Stimulated activated CD4-positive, alpha-beta T cell treated with anti-CD3 and anti-CD28 coated beads, Interleukin-2, amount 100 ng/mL, for 4 hours (primary cell): ENCODE measurements at regions not wholly inside any gene's neighbourhood (a gene's known extent, or its start where the extent isn't known, plus 50 kb on each side); places are given as distances from the start of the nearest gene placed in this dataset.

Experiments used
- DNase-seq: peaks from one replicate; pipeline ENCODE4 v3.0.0-alpha.2; 2020; ENCODE audit warnings: low read depth

DNA sequence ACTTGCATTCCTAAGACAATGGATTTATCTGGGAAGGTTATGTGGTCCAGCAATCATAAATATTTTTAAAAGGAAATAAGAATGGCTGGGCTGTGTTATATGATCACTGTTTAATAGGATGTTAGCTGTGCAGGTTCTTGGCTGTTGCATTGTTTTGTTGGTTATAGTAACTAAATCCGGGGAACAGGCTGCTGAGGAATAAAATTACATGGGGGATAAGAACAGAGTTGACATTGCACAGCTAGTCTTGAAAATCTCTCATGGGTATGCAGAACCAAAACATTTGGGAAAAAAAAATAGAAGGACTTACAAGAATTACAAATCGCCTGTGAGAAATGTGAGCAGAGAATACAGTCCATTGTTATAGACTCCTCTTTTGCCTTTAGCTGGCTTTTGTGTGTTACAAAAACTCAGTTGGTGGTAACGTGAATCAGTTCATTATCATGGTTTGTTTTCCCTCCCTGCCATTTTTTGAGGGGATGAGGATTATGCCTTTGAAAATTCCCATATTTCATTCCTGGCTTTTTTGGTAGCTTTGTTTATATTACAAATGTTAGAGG lies 375.3 kb upstream of the DAB2 start:
- no peak for DNase-seq

DNA sequence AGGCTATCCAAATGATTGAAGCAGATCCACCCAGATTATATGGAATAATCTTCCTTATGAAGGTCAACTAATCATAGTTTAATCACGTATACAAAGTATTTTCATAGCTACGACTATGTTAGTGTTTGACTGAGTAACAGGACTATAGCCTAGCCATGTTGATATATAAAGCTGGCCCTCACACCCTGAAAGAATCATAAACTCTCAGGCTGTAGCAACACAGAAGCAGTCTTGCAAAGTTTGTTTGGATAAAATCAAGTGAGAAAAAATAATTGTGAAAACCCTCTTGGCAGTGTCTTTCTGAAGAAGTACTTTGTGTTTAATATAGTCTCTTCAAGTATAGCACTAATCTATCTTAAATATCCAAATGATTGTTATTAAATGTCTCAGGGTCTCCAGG lies 374.5 kb upstream of the DAB2 start:
- DNase-seq = no peak

DNA sequence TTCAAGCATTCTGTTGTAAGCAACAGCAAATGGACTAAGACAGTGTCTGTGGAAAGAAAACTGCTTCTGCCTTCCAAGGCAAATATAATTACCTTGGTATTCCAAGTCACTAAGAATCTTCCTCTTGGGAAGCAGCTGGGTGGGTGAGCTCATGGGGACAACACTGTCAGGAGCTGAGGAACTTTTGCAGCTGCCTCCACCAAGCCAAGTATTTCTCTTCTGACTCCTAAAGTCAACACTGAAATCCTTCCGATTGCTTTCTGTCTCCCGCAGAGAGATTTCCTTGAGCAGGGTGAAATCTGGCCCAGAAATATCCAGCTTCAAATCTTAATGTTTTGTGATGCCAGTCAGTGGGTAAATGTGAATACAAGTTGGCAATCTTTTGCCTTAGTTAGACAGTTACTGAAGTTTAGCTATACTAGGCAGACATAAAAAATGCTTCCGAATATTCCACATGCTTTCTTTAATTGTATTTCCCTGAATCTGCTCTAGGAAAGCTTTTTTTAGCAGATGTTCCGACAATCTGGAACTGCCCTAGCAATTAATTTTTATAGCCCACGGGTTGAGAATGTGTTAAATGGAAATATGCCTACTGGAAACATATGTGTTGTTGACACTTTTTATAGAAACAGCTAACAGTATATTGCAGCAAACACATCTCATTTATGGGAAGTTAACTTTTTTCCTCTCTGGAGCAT lies 369.9 kb upstream of the DAB2 start:
- DNase-seq = no peak

DNA sequence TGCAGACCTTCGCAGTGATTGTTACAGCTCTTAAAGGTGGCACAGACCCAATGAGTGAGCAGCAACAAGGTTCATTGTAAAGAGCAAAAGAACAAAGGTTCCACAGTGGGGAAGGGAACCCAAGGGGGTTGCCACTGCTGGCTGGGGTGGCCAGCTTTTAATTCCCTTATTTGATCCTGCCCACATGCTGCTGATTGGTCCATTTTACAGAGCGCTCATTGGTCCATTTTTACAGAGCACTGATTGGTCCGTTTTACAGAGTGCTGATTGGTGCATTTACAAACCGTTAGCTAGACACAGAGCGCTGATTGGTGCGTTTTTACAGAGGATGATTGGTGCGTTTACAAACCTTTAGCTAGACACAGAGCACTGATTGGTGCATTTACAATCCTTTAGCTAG lies 360.6 kb upstream of the DAB2 start:
- no peak for DNase-seq

DNA sequence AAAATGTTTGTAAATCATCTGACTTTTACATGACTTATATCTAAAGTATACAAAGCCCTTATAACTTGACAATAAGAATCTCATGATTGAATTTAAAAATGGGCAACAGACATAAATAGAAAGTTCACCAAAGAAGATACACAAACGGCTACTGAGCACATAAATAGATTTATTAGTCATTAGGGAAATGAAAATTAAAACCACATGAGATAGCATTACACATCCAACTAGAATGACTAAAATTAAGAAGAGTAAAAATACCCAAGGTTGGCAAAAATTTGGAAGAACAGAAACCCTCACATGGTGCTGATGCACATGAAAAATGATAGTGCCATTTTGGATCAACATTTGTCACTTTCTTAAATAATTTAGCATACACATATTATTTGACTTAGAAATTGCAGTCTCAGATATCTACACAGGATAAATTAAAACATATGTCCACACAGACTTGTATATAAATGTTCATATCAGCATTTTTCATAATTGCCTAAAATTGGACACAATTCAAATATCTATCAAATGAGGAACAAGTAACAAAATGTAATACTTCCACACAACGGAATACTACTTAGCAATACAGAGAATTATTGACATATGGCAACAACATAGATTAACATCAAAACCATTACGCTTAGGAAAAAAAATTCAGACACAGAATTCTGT lies 359.1 kb upstream of the DAB2 start:
- DNase-seq = no peak

DNA sequence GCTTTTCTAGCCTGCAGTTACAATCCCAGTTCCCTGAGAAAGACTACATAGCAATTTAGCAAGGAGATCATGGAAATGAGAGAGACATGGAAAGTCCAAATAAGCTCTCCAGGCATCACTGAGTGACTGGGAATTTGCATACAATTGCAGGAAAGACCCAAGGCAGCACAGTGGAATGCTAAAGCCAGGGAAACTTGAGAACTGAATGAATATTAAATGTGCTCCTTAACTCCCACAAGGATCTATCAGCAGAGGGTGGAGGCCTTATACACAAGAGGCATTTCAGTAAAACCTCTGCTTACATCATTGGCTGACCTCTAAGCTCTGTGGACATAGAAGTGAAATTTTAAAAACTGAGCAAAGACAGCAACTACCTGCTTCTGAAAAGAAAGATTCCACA lies 355.6 kb upstream of the DAB2 start:
- no peak for DNase-seq

DNA sequence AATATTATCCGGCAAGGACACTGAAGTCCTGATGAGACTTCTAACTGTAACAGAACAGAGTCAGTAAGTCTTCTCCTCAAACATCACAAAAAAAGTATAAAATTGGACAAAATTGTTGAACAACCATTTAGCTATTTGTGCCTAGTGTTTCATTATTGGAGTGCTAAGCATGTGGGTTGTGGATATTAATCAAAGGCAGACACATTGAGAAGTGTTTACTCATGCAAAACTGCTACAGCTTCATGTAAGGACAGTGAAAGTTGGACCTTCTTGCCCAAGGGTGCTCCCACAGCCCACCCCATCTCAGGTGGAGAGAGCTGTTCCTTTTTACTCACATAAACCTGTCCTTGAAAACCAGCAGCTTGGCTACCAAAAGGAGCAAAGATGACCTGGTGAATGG lies 355.1 kb upstream of the DAB2 start:
- DNase-seq = no peak

DNA sequence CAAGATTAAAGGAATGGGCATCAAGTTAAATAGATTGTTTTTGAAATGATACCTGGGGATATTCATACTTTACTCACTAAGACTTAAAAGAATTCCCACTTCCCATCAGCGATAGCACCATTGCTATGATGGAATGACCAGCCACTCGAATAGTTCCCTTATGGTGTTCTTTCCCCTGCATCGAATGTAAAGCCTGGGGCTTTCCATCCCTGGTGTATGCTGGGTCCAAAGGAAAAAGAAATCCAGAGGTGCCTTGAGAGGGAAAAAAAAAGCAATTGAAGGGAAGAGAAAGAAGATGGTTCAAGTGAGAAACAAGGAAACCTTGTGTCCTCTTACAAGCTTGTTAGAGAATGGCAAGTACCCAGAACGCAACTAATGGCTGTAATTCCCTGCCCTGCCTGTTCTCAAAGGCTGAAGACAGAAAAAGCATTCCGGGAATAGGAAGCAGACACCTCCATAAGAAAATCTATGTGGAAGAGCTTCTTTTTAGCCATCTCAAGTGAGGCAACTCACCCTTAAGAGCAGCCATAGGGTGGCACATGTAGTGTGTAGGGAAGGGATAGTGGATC lies 351.1 kb upstream of the DAB2 start:
- DNase-seq = no peak

DNA sequence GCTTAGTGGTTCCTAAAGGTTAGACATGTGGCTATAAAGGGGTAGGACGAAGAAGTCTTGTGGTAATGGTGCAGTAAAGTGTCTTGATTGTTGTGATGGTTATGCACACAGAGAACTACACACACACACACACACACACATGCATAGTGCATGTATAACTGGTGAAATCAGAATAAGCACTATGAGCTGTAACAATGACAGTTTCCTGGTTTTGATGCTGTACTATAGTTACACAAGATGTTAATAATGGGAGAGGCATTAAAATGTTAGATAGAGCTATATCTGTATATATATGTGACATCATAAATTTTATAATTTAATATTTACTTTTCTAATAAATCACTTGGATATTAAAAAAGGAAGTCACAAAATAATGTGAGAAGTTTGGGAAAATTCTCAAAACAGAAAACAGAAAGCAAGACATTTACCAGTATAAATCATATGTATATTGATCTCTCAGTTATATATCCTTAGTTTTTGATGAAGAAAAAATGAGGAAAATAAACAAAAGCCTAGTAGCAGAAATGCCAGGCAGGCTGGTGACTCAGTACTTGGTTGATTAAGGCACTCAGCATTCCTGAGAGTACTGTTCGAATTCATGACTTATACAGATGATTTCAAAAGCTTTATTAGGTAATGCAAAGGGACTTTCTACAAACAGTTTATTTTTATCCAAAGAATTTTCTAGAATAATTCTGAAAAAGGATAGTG lies 350.5 kb upstream of the DAB2 start:
- no peak for DNase-seq

DNA sequence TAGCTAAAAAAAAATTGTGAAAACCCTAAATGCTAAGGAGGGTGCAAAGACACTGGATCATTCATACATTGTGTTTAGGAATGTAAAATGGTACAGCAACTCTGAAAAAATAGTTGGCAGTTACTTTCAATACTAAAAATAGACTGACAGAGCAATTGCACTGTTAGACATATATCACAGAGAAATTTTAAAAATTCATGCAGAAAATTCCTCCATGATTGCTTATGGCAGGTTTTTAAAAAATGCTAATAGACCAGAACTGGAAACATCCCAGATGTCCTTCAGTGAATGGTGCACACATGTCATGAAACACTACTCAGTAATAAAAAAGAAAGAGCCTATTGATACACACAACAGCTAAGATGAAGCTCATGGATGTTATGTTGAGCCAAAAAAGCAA lies 349.8 kb upstream of the DAB2 start:
- no peak for DNase-seq

DNA sequence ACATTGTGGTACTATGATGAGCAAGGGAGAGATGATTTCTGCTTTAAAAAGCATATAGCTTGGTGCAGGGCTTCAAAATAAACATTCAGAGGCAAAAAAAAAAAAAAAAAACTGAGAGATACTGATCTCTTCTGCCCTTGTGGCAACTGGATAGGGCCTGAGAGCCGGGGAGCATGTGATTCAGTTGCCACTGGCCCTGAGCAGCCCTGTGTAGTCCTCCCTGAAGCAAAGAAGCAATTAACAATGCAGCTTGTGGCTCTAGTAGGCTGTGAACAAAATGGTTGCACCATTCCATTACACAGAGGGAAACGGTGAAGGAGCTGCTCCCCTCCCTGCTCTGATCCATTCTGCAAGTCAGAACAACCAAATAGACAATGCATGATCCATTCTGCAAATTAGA lies 347.5 kb upstream of the DAB2 start:
- DNase-seq = no peak

DNA sequence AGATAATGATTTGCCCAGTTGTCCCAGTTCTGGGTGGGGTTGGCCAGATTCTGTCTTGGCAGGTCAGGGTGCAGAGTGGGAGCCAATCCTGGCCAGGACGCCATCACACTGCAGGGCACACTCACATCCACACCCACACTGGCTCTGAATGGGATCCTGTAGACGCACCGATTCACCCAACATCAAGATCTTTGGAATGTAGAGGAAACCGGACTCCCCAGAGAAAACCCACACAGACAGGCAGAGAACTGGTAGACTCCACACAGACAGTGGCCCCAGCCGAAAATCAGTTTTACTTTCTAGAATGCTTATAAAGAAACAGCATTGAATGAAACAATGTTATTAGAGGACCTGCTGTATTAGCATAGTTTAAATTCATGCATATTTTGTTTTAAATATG lies 343.1 kb upstream of the DAB2 start:
- DNase-seq = no peak

DNA sequence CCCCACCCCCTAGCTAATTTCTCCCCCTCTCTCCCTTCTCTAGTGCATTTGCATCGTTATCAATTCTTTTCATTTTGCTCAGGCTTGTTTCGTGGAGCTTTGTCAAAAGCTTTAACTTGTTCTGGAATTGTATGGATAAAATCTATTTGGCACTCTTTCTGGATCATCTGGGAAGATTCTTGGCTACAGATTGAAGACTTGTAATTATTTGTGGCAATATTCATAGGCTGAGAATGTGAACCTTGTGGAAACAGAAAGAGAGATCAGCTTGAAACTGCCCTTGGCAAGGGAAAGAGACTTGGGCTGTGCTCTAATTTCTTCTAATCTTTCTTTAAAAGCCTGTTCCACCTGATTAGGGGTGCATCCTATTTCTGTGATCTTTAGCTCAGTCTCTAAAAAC lies 340.6 kb upstream of the DAB2 start:
- DNase-seq = no peak

DNA sequence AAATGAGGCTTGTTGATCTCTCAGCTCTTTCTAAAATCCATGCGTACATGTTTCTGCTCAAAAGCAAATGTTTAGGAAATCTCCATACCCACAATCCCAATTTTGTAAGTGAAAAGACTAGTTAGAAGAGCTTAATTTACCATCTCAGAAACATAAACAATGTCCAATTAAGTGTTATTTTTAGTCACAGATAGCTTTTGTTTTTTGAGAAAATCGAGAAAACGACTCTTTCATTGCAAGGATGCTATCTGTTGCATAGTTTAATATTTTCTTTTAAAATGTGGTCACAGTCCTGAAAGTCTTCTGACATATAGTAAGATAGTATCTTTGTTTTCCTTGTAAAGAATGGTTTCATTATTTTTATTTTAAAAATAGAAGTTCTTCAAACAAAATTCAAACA lies 338.0 kb upstream of the DAB2 start:
- DNase-seq = no peak

DNA sequence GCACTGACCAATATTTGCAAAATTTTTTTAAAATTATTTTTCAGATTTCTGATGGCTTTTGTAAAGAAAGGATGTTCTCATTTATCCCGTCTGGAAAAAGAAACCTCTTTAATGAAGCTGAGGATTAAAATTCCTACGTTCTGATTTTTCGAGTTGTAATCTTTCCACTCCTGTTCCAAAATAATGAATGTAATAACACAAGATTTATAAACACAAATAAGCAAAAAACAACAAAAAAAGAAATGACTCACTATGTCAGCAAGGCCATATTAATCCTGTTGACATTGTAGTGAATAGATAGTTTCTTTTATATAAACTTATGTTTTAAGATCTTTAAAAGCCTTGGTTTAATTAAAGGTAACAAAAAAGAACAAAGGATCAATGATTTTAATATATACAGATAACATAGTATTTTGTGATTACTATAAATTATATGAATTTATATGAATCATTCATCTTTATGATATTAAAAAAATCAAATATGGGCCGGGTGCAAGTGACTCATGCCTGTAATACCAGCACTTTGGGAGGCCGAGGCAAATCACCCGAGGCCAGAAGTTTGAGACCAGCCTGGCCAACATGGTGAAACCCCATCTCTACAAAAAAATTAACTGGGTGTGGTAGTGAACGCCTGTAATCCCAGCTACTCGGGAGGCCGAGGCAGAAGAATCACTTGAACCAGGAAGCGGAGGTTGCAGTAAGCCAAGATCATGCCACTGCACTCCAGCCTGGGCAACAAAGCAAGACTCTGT lies 336.6 kb upstream of the DAB2 start:
- DNase-seq = no peak

DNA sequence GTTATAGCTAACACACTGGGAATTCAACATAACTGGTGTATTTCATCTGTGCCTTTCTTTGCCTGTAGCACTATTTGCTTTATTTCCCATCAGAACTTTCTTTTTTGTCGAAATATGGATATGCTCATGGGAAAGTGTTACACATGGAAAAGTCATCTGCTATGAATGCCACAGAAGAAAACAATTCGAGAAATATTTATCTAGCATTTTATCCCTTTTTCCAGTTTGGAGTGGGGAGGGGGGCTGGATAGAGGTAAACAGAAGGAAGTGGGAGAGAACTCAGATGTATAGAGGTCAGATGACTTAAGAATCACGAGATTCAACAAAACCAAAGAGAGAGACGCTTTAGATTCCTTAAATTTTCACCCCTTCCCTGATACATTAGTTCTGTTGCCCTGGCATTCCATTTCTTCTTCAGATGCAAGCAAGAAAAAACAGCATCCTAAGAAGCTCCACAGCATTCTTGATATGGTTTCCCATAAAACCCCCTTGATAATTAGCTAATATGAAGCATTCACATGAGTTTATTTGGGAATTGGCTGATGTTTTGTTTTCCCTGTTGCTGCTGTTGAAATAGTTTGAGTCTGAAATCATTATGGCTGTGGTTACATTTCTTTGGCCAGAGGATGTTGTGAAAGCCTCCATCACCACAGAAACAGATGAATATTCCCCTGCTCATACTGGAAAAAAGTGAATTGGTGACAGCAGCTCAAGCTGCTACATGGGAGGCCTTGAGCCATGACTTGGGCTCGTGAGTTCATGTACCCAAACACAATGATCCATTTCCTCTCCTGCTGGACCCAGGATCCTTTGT lies 335.8 kb upstream of the DAB2 start:
- no peak for DNase-seq

DNA sequence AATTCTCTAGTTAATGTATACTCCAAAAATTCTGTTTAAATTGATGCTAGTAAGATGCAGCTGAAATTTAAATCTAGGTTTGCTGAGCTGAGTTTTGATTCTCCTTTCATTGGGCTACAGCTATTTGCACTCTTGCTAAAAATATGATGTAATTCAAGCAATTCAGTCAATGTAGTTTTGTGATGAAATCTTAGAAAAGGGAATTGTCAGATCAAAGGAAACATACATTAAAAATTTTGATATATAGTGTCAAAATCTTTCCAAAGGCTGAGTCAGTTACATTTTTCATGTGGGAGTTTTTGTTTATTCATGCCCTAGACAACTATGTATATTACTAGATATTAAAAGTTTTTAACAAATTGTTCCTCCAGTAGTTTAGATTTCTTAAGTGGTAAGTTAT lies 334.9 kb upstream of the DAB2 start:
- DNase-seq = no peak

DNA sequence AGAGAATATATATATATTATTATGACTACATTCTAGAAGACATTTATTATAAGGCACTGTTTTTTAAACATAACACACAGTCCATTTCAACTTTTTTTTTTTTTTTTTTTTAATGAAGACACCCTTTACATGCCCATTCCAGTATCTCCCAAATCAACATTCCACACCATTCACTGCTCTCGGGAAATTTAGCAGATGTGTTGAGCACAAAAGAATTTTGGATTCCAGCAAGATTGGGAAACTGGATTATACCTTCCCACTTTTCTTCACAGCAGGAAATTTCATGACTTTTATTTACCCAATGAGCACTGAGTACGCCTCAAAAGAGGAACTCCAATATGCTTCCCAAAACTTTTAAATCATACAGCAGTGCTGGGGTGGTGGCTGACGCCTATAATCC lies 333.6 kb upstream of the DAB2 start:
- no peak for DNase-seq

DNA sequence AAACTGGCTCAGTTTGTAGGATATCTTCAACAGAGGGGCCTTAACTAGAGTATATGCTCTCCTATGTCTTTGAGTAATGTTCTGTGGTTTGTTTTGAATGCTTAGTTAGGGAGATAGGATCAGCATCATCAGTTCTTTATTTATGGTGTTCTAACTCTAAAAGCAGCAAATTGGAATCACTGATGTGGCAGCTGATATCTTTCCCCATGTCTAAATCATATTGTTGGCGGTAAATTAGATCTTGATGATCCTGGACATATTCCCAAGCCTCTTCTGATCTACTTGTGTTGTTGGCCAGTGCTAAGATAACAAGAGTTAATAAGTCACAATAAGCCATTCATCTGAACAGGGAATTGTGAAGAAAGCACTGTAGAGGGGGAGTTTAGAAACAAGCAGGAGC lies 332.4 kb upstream of the DAB2 start:
- no peak for DNase-seq

DNA sequence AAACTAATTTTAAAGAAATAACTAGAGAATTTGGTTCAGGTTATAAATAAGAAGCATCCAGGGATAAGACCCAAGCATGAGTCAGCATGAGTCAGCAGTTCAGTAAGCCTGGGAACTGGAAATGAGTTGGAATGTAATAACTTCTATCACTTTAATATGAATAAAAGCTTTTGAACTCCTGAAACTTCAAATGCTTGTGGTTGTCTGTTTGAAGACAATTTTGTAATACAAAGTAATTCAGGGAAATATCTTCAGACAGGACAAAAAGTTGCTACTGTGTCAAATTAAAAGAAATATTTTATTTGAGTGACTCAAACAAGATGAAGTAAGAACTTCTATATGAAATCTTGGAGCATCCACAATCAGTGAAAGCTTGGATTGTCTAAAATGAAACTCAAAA lies 331.2 kb upstream of the DAB2 start:
- DNase-seq = no peak

DNA sequence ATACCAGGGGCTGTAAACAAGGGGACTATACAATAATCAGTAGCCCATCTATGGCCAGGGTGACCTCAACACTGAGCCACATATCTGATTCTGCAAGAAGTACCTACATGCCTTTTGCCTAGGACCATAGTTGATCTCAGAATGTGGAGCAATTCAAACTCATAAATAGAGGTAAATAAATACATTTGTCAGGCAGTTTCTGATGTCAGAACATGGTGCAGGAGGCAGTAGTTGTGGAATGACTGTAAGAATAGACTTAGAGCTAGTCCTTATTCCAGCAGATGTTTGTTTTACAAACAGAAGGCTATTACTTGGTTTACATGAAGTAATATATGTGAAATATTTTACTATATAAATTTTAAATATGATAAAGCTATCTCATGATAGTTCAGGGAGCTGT lies 330.7 kb upstream of the DAB2 start:
- no peak for DNase-seq
